Fibroblast of the aortic adventitia (primary cell): ENCODE measurements at regions not wholly inside any gene's neighbourhood (a gene's known extent, or its start where the extent isn't known, plus 50 kb on each side); places are given as distances from the start of the nearest gene placed in this dataset.

Source experiments
- DNase-seq: peaks from one replicate; pipeline ENCODE4 v3.0.0-alpha.2; 2010; ENCODE audit warnings: low read depth
- H3K4me3 ChIP-seq: 2 replicates; pipeline ENCODE4 v1.5.1; 2011; ENCODE audit warnings: low read depth, mild to moderate bottlenecking, control low read depth, low read length, moderate library complexity
- CTCF ChIP-seq: IDR thresholded peaks from 2 replicates; pipeline ENCODE4 v1.5.1; 2011; ENCODE audit warnings: mild to moderate bottlenecking, low read length, control low read depth, inconsistent platforms; ENCODE audit not compliant: insufficient read depth

- DNase-seq, result no peak
- no peak overlapping the region for H3K4me3 ChIP-seq
- TF ChIP-seq CTCF, result no peak
These were observed 74.8 kb upstream of the IPO5 start for GRCh38 chr13:97878431-97879375.

GRCh38 chr13:97879646-97880310, 73.7 kb upstream of the IPO5 start:
- DNase-seq, result peak; percentile 92
- H3K4me3 ChIP-seq, result no peak overlapping the region
- TF ChIP-seq CTCF, result no peak

- no peak overlapping the region for H3K4me3 ChIP-seq
- no peak for DNase-seq
- TF ChIP-seq CTCF, result no peak
These were observed 73.2 kb upstream of the IPO5 start for GRCh38 chr13:97880311-97880675.

- TF ChIP-seq CTCF, result no peak
- no peak overlapping the region for H3K4me3 ChIP-seq
- DNase-seq, result no peak
These were observed 71.9 kb upstream of the IPO5 start for GRCh38 chr13:97881556-97881955.

- DNase-seq, result peak; percentile 56
- H3K4me3 ChIP-seq, result no peak overlapping the region
- no peak for TF ChIP-seq CTCF
These were observed 70.1 kb upstream of the IPO5 start for GRCh38 chr13:97883396-97883795.

- DNase-seq, result no peak
- H3K4me3 ChIP-seq, result no peak overlapping the region
- no peak for TF ChIP-seq CTCF
These were observed 68.6 kb upstream of the IPO5 start for GRCh38 chr13:97884707-97885468.
